ENCODE measurements at regions not wholly inside any gene's neighbourhood (a gene's known extent, or its start where the extent isn't known, plus 50 kb on each side); places are given as distances from the start of the nearest gene placed in this dataset.

DNA sequence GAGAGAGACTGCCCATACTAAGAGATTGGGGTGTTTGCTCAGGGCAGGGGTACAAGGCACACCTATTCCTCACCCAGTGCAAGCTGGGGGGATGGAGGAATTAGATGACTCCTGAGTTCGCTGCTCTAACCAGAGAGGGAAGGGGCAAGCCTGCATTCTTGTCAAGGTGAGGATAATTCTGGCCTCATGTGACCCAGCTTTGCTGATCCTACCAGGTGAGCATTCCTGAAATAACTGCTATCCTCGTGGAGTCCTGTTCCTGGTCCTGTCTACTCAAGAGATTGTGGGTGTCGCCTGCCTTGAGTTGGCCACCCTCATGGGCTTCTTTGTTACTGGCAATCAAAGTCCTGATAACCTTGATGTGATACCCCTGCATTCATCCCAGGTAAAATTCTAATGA lies 206.0 kb downstream of the SPP2 start:
- H3K23ac ChIP-seq (ENCODE audit: insufficient read length, low read depth, low read length), result no peak overlapping the region
- no peaks in the 10 kb centered on the region for H3K23me2 ChIP-seq (ENCODE audit: insufficient read length, low read depth, low read length, poor library complexity, severe bottlenecking)
- no peak overlapping the region for H2AK5ac ChIP-seq (ENCODE audit: insufficient read length, low read length)
- H3K4me2 ChIP-seq (ENCODE audit: insufficient read depth, insufficient read length, low read length), result no peak overlapping the region
- no CpG with 5 or more reads among the region's 3 CpGs for WGBS (ENCODE audit: extremely low coverage, insufficient read length, low lambda C conversion rate)
- H3K4me1 Mint-ChIP-seq, result peaks cover 11 to 17% of the 10 kb centered on the region in 2 experiments
- H3K56ac ChIP-seq (ENCODE audit: insufficient read length, low read depth, low read length), result no peak overlapping the region
- H3K9ac ChIP-seq (ENCODE audit: extremely low read depth, insufficient read length, low read length), result no peak overlapping the region
- no peak overlapping the region for H3K27ac ChIP-seq (ENCODE audit: insufficient read length, low read depth, low read length)
- H2BK12ac ChIP-seq (ENCODE audit: insufficient read length, low read depth, low read length), result no peak overlapping the region
- H3T11ph ChIP-seq (ENCODE audit: low read length), result no peak overlapping the region
- peak; percentile 33 for DNase-seq
- H2BK20ac ChIP-seq (ENCODE audit: low read depth, low read length, poor library complexity, severe bottlenecking), result no peak overlapping the region
- H3K79me1 ChIP-seq (ENCODE audit: insufficient read depth, low read depth, low read length, poor library complexity, severe bottlenecking), result no peaks in the 10 kb centered on the region
- H3K4ac ChIP-seq (ENCODE audit: low read depth, low read length), result no peak overlapping the region
- no peaks in the 10 kb centered on the region for H3K79me2 ChIP-seq (ENCODE audit: insufficient read depth, low read length)
- no peak overlapping the region for H3K14ac ChIP-seq (ENCODE audit: insufficient read depth, low read length)
- no peak overlapping the region for H4K91ac ChIP-seq (ENCODE audit: insufficient read length, low read depth, low read length)
- H3K18ac ChIP-seq (ENCODE audit: insufficient read length, low read depth, low read length), result no peak overlapping the region
- no peak overlapping the region for H3K27ac Mint-ChIP-seq
- H2BK15ac ChIP-seq (ENCODE audit: low read depth, low read length), result no peak overlapping the region
- TF ChIP-seq CTCF (conservative IDR thresholded peaks at IDR 0.05), result no peak
- H3K27me3 ChIP-seq (ENCODE audit: insufficient read depth, low read length), result no peaks in the 10 kb centered on the region
- H3K4me1 ChIP-seq (ENCODE audit: insufficient read depth, low read length), result no peaks in the 10 kb centered on the region
- no peak overlapping the region for H4K8ac ChIP-seq (replicated peaks; ENCODE audit: insufficient read length, low read depth, low read length)
- H4K20me1 ChIP-seq (ENCODE audit: control insufficient read depth, insufficient read depth, insufficient read length), result no peaks in the 10 kb centered on the region
- no peak overlapping the region for H2AFZ ChIP-seq (ENCODE audit: low read length)
- H3K36me3 Mint-ChIP-seq (ENCODE audit: insufficient read depth in 1 of 3, low read depth in 3 of 3), result no peaks in the 10 kb centered on the region; a peak in 1 of 7 replicates
- no peak overlapping the region for H2BK120ac ChIP-seq (ENCODE audit: low read depth, low read length, poor library complexity, severe bottlenecking)
- H3K9me3 ChIP-seq (ENCODE audit: control insufficient read depth, low read depth, low read length), result no peaks in the 10 kb centered on the region
- no peaks in the 10 kb centered on the region for H3K9me3 Mint-ChIP-seq
- no peak overlapping the region for H2BK5ac ChIP-seq (ENCODE audit: insufficient read length, low read length)
- H3K4me3 Mint-ChIP-seq, result no peak overlapping the region
- no peak overlapping the region for H4K5ac ChIP-seq (ENCODE audit: insufficient read length, low read depth, low read length)
- peaks cover 4% of the 10 kb centered on the region for H3K27me3 Mint-ChIP-seq (ENCODE audit: low read depth)

Measured in H9 (cell line).